Stimulated activated CD8-positive, alpha-beta memory T cell treated with anti-CD3 and anti-CD28 coated beads, Interleukin-15, amount 100 ng/mL, for 24 hours (primary cell): ENCODE measurements at regions not wholly inside any gene's neighbourhood (a gene's known extent, or its start where the extent isn't known, plus 50 kb on each side); places are given as distances from the start of the nearest gene placed in this dataset.
"Not testable (repeated sequence)": the region's sequence is repeated elsewhere in the genome, so short reads cannot be mapped to it uniquely, and the experiment has no call there.

Source experiments
- DNase-seq: peaks from one replicate; pipeline ENCODE4 v3.0.0-alpha.2; 2020; ENCODE audit warnings: low read depth

DNA sequence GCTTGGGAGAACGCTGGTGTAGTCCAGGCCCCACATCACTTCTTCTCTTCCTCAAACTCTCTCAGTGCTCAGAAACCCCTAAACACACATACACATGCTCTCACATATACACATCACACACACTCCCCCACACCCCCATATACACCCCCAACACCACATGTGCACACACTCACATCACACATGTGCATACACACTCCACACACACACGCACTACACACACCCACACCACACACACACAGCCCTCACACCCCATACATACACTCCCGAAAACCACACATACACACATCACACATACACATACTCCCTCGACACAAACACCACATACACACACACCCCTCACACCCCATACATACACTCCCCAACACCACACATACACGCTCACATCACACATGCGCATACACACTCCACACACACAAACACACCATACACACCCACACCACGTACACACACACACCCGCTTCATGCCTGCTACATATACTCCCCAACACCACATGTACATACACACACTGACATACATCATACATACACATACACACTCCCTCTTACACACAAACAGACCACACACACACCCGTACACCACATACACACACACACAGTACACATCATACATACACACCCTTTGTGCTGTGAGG is 110.3 kb upstream of the TMEM170B start:
- no peak for DNase-seq

DNA sequence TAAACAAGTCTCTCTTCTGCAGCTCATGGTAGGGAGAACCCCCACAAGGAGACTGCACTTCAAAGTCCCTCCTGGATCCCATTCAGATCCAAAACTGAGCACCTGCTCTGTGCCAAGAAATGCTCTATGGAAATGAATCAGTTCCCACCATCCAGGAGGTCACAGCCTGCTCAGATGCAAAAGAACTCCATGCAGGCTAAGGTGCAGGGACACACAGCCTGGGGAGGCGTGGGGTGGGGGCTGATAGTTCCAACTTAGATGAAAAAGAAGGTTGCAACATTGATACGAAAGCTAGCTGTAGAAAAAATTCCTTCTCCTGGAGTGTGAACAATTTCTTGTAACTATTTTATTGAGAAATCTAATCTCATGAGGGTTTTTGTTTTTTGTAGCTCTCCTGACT is 111.0 kb upstream of the TMEM170B start:
- no peak for DNase-seq

DNA sequence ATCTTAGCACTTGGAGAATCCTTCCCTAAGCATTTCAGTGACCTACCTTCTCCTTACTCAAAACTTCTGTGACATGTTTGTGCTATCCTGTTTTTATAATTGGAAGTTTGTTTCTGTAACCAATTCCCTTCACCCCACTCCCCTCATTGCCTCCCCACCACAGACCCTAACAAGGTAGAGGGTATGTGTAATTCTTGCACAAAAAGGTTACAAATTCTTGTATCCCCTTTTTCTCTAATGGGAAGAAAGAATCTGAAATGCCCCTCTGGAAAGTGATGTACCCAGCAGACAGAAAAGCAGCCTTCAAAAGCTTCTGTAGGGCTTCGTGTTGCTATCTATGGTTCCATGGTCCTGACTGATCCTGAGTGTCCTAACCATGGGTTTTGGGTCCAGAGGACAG is 111.7 kb upstream of the TMEM170B start:
- DNase-seq = no peak

DNA sequence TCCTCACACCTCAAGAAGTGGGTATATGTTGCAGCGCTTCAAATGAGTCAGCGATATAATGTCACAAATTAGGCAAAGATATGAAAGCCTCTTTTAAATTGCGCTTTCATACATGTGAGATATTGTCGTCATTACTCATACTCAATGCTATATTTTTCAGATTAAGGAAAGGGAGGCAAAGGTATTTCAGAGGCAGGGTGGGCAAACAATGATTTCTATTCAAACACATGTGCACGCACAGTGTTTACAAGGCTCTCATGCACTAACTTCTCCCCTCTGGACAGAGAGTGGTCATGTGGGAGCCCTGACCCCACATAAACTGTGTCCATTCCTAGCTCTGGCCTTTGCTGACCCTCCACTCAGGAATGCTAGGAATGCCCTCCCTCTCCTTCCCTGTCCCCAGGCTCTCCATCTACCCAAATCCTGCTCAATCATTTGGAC is 112.1 kb upstream of the TMEM170B start:
- DNase-seq = no peak

GRCh38 chr6:11424395-11425034 is 113.0 kb upstream of the TMEM170B start:
- DNase-seq = no peak

DNA sequence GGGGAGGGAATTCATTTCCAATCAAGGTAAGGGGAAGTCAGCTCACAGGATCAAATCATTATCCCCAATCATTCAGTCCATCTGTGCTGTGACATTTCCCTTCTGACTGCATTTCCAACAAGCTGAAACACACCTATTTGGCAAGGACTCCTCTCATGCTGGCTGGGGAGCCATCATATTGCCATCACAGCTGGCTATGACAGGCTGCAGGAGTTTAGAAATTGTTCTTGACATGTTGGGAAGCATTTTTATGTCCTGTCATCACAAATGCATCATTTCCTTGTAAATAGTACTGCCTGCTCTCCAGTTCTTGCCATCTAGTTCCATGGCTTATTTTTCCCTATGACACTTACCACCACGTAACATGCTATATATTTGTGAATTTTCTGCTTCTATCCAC is 113.9 kb upstream of the TMEM170B start:
- DNase-seq = no peak

DNA sequence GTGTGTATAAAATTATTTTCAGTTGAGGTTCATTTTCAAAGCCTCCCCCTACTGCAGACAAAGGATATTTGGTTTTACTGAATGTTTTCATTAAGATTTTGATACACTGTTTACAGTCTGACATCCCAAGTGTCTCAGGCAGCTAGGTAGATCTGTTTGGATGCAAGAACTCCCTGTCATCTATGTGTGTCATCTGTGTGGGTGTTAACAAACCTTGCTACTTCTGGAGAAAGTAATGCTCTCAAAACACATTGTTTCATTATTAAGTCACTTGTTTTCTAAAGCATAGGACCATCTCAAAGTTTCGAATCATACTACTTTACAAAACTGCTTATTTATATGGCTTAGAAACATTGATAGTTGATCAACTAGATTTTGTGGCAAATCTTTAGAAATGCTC is 114.5 kb upstream of the TMEM170B start:
- DNase-seq = no peak

GRCh38 chr6:11419763-11420453 is 117.6 kb upstream of the TMEM170B start:
- DNase-seq = no peak

GRCh38 chr6:11418290-11418905 is 119.2 kb upstream of the TMEM170B start:
- DNase-seq = no peak

DNA sequence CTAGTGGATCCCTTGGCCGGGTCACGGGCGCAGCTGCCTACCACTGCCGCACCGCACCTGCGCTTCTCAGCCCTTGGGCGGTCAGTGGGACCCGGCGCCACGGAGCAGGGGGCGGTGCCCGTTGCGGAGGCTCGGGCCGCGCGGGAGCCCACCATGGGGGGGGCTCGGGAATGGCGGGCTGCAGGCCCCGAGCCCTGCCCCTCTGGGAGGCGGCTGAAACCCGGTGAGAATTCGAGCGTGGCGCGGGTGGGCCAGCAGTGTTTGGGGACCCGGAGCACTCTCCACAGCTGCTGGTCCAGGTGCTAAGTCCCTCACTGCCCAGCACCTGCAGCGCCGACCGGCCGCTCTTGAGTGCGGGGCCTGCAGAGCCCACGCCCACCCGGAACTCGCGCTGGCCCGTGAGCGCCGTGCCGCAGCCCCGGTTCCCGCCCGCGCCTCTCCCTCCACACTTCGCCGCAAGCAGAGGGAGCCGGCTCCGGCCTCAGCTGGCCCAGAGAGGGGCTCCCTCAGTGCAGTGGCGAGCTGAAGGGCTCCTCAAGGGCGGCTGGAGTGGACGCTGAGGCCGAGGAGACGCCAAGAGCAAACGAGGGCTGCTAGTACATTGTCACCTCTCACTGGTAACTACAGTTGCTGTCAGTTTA is 120.5 kb upstream of the TMEM170B start:
- no peak for DNase-seq

- not testable (repeated sequence) for DNase-seq
Observed at GRCh38 chr6:11416099-11416935, 121.2 kb upstream of the TMEM170B start.

- no peak for DNase-seq
Observed at GRCh38 chr6:11415557-11415956, 122.0 kb upstream of the TMEM170B start.

GRCh38 chr6:11414176-11414963 is 123.2 kb upstream of the TMEM170B start:
- no peak for DNase-seq

GRCh38 chr6:11413728-11414127 is 123.8 kb upstream of the TMEM170B start:
- no peak for DNase-seq

- no peak for DNase-seq
Observed at GRCh38 chr6:11413117-11413687, 124.3 kb upstream of the TMEM170B start.

DNA sequence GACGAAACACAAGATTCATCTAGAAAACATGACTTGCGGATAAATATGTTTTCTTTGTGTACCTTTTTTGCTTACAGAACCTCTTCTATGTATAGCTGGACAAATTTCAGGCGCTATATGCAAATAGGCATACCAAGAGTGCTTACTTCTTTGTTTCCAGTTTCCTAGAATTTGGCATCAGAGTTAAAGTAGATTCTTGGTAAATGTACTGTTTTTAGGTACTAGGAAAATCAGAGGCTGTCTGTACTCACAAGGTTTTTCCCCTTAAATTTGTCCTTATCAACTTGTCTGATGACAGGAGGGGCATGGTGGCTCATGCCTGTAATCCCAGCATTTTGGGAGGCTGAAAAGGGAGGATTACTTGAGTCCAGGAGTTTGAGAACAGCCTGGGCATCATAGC is 124.9 kb upstream of the TMEM170B start:
- no peak for DNase-seq

DNA sequence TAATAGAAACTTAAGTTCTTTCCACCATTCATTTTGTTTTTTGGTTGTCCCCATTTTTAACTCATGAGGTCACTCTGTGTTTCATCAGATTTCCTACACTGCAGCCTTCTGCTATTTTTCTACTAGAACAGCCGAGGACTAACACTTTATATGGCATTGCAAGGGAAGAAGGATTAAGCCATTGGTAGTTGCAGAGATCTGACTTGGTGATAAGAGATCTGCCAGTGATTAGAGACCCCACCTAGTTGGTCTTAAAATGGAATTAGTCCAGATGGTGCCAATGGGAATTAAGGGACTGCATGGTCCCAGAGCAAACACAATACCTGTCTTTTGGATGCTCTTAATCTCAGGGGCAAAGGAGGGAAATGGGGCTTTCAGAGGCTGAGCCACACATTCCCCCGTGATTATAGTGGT is 125.5 kb upstream of the TMEM170B start:
- no peak for DNase-seq

GRCh38 chr6:11411593-11411992 is 126.0 kb upstream of the TMEM170B start:
- no peak for DNase-seq

GRCh38 chr6:11410539-11411307 is 126.8 kb upstream of the TMEM170B start:
- no peak for DNase-seq

- DNase-seq = no peak
Observed at GRCh38 chr6:11409371-11409770, 128.2 kb upstream of the TMEM170B start.
